Fibroblast of the aortic adventitia (primary cell): ENCODE measurements at regions not wholly inside any gene's neighbourhood (a gene's known extent, or its start where the extent isn't known, plus 50 kb on each side); places are given as distances from the start of the nearest gene placed in this dataset.

Experiments used
- DNase-seq: peaks from one replicate; pipeline ENCODE4 v3.0.0-alpha.2; 2010; ENCODE audit warnings: low read depth
- H3K4me3 ChIP-seq: 2 replicates; pipeline ENCODE4 v1.5.1; 2011; ENCODE audit warnings: low read depth, mild to moderate bottlenecking, control low read depth, low read length, moderate library complexity
- TF ChIP-seq, protein P1 (sequence below): IDR thresholded peaks from 2 replicates; pipeline ENCODE4 v1.5.1; 2011; ENCODE audit warnings: mild to moderate bottlenecking, low read length, control low read depth, inconsistent platforms; ENCODE audit not compliant: insufficient read depth

DNA sequence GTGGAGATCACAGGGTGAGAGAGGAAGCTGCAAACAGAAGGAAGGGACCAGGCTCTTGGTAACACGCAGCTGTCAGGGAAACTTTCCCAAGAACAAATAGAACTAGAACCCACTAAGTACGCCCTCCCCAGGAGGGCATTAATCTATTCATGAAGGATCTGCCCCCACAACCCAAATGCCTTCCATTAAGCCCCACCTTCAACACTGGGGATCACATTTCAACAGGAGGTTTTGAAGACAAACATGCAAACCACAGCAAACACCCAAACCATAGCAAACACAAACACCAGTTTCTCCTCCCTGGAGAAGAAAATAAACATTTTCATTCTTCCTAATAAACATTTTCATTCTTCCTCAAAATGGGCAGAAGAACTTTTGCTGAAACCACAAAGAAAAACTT is 329.6 kb downstream of the EFNB2 start:
- no peak for DNase-seq
- TF ChIP-seq, protein P1, sequence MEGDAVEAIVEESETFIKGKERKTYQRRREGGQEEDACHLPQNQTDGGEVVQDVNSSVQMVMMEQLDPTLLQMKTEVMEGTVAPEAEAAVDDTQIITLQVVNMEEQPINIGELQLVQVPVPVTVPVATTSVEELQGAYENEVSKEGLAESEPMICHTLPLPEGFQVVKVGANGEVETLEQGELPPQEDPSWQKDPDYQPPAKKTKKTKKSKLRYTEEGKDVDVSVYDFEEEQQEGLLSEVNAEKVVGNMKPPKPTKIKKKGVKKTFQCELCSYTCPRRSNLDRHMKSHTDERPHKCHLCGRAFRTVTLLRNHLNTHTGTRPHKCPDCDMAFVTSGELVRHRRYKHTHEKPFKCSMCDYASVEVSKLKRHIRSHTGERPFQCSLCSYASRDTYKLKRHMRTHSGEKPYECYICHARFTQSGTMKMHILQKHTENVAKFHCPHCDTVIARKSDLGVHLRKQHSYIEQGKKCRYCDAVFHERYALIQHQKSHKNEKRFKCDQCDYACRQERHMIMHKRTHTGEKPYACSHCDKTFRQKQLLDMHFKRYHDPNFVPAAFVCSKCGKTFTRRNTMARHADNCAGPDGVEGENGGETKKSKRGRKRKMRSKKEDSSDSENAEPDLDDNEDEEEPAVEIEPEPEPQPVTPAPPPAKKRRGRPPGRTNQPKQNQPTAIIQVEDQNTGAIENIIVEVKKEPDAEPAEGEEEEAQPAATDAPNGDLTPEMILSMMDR = no peak
- no peak overlapping the region for H3K4me3 ChIP-seq

DNA sequence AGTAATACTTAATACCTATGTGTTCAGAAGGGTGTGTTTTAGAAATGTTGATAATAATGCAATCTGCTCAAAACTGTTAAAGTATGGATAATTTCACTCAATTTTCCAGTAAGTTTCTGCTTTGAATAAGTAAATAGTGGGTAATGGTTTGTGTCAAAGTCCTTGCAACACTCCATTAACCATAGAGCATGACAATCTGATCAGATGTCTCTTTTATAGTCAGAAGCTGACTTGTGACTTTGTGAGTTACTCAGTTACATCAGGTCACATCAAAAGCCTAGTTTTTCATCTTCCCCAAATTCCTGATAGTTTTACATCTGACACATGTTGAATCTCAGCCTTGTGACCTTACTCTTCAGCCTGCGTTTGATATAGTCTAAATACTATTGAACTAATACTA is 338.0 kb downstream of the EFNB2 start:
- no peak overlapping the region for H3K4me3 ChIP-seq
- no peak for DNase-seq
- TF ChIP-seq, protein P1 = no peak

DNA sequence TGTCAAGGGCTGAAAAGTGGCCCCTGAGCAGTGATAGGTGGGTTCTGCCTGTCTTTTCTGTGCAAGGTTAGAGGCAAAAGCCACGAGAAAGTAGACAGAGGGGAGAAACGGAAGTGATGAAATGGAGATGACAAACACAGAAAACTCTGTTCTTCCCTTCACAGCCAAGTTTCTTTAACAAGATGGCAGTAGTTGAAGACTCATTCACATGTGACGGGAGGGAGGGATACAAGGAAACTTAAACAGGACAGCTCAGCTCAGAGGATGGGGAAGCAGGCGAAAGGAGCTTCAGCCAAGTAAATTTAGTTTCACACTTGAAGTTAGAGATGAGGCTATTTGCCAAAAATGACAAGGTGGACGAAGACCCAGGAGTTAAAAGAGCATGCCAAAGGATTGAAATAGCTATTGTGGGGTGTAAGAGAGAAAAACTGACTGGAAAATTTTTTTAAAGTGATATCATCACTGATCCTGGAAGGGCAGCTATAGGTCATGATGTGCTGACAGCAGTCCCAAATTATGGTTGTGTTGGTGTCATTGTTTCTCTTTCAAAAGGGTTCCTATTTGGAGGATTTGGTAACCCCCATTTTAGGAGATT is 347.9 kb downstream of the EFNB2 start:
- DNase-seq = no peak
- TF ChIP-seq, protein P1 = no peak
- no peak overlapping the region for H3K4me3 ChIP-seq

DNA sequence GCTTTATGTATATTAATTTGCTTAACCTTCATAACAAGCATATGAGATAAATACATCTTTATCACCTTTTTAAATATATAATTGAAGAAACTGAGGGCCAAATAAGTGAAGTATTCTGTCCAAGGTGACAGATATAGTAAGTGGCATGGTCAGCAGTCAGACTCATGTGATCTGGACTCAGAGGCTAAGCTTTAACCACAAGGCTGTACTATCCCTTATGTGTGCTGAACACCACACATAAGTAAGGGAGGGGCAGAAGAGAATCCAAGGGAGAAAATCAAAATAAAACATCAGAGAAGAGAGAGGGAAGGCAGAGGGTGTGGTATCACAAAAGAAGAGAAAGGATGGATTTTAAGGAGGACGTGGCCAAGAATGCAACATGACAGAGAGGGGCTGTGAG is 348.4 kb downstream of the EFNB2 start:
- TF ChIP-seq, protein P1 = no peak
- no peak for DNase-seq
- H3K4me3 ChIP-seq = no peak overlapping the region

DNA sequence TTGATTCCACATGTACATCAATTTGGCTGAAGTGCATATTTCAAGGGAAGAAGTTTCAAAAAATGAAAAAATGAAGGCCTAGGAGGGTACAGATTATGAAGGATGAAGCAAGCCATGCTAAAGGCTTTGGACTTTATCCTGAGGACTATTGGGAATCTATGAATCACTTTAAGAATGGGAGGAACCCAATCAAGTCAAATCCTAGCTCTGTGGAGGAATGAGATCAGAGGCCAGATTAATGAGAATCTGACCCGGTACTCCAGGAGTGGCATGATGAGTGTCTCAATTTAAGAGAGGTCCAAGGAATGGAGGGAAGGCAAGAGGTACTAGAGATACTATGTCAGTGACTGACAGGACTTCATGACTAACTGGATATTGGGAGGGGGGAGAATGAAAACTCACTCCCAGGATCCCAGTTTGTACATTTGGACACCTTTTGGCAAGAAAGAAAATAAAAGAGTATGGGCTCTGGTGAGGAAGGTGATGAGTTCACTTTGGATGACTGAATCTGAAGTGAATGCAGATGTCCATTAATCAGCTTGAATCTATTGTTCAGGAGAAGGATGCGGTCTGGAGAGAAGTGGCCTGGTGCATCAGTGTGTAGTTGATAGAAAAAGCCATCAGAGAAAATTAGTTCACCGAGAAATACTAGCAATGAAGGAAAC is 349.0 kb downstream of the EFNB2 start:
- H3K4me3 ChIP-seq = no peak overlapping the region
- peak; percentile 14 for DNase-seq
- TF ChIP-seq, protein P1 = no peak

DNA sequence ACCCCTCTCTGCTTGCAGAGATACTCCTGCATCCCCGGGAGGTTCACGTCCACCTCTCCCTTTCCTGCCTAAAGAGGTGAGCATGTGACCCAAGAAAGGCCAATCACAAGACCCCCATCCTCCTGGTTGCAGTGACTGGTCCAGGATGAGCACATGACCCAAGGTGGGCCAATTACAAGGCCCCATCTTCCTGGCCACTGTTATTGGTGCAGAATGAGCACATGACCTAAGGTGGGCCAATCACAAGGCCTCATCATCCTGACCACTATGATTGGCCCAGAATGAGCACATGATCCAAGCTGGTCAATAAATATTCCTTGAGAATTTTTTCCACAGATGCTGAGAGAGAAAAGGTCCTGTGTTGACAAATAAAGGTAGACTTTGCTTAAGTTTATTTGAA is 350.7 kb downstream of the EFNB2 start:
- H3K4me3 ChIP-seq = no peak overlapping the region
- TF ChIP-seq, protein P1 = no peak
- DNase-seq = no peak
